SK-N-SH (cell line): ENCODE measurements at regions not wholly inside any gene's neighbourhood (a gene's known extent, or its start where the extent isn't known, plus 50 kb on each side); places are given as distances from the start of the nearest gene placed in this dataset.

Experiments
- CTCF ChIP-seq: fragments of 200-600 bp; sonication (generic); IDR thresholded peaks from 2 replicates; pipeline ENCODE4 v1.6.1; 2017; ENCODE audit warnings: antibody characterized with exemption, mild to moderate bottlenecking, moderate library complexity
- ELF1 ChIP-seq: IDR thresholded peaks from 2 replicates; pipeline ENCODE4 v1.4.0; 2012
- EZH2phosphoT487 ChIP-seq: fragments of 200-600 bp; sonication (generic); IDR thresholded peaks from 2 replicates; pipeline ENCODE4 v1.6.1; 2017; ENCODE audit warnings: low read depth, mixed run types, mild to moderate bottlenecking, antibody characterized with exemption, moderate library complexity, borderline replicate concordance
- FOSL2 ChIP-seq: IDR thresholded peaks from 2 replicates; pipeline ENCODE4 v1.4.0; 2012; ENCODE audit warnings: low read depth, mild to moderate bottlenecking, moderate library complexity, borderline replicate concordance
- GATA2 ChIP-seq: sonication (generic); formaldehyde crosslinking; IDR thresholded peaks from 2 replicates; pipeline ENCODE4 v1.5.0; 2020; ENCODE audit warnings: mild to moderate bottlenecking, missing genetic modification reagents
- MXI1 ChIP-seq: IDR thresholded peaks from 2 replicates; pipeline ENCODE4 v1.6.1; 2012; ENCODE audit warnings: mild to moderate bottlenecking, low read depth, low read length, improper control_type of control experiment
- POLR2AphosphoS5 ChIP-seq: IDR thresholded peaks from 2 replicates; pipeline ENCODE4 v1.6.1; 2012; ENCODE audit warnings: low read depth, low read length
- REST ChIP-seq: IDR thresholded peaks from 2 replicates; pipeline ENCODE4 v1.6.1; 2012; ENCODE audit warnings: mild to moderate bottlenecking, low read depth, low read length, moderate library complexity
- SIN3A ChIP-seq: IDR thresholded peaks from 2 replicates; pipeline ENCODE4 v1.6.1; 2012; ENCODE audit warnings: low read depth, mild to moderate bottlenecking, low read length, moderate library complexity, borderline replicate concordance
- SMC3 ChIP-seq: IDR thresholded peaks from 2 replicates; pipeline ENCODE4 v1.6.1; 2012; ENCODE audit warnings: low read depth, low read length, improper control_type of control experiment
- YY1 ChIP-seq: IDR thresholded peaks from 2 replicates; pipeline ENCODE4 v1.4.0; 2012; ENCODE audit warnings: low read depth, mild to moderate bottlenecking

- no peak for TF ChIP-seq GATA2 (CRISPR knock-in tag)
- no peak for TF ChIP-seq CTCF
- no peak for TF ChIP-seq MXI1
- TF ChIP-seq SMC3, result no peak
- TF ChIP-seq SIN3A, result no peak
- TF ChIP-seq YY1, result no peak
- TF ChIP-seq EZH2phosphoT487, result no peak
- no peak for TF ChIP-seq FOSL2
- no peak for TF ChIP-seq POLR2AphosphoS5
- no peak for TF ChIP-seq REST
- TF ChIP-seq ELF1, result no peak
Measured at GRCh38 chr1:198380275-198380674, 160.2 kb downstream of the ATP6V1G3 start.
